HG02884 (cell line): ENCODE measurements at regions not wholly inside any gene's neighbourhood (a gene's known extent, or its start where the extent isn't known, plus 50 kb on each side); places are given as distances from the start of the nearest gene placed in this dataset.

Experiments used
- ATAC-seq: cut with Tn5 transposase; IDR thresholded peaks from one replicate; pipeline ENCODE4 v1.9.1; 2021; ENCODE audit warnings: mild to moderate bottlenecking, moderate library complexity; ENCODE audit not compliant: unreplicated experiment

GRCh38 chr11:28659716-28660348 is 551.6 kb downstream of the METTL15 start:
- ATAC-seq = no peak

GRCh38 chr11:28657378-28658030 is 549.3 kb downstream of the METTL15 start:
- no peak for ATAC-seq

- no peak for ATAC-seq
Observed at GRCh38 chr11:28654191-28654590, 546.0 kb downstream of the METTL15 start.

GRCh38 chr11:28649922-28650321 is 541.7 kb downstream of the METTL15 start:
- ATAC-seq = no peak

GRCh38 chr11:28636566-28636965 is 528.4 kb downstream of the METTL15 start:
- ATAC-seq = no peak

GRCh38 chr11:28636033-28636432 is 527.8 kb downstream of the METTL15 start:
- ATAC-seq = no peak

GRCh38 chr11:28632338-28632737 is 524.1 kb downstream of the METTL15 start:
- no peak for ATAC-seq

- ATAC-seq = no peak
Observed at GRCh38 chr11:28631148-28631547, 523.0 kb downstream of the METTL15 start.

- no peak for ATAC-seq
Observed at GRCh38 chr11:28629235-28629634, 521.0 kb downstream of the METTL15 start.

GRCh38 chr11:28628412-28628811 is 520.2 kb downstream of the METTL15 start:
- ATAC-seq = no peak

- ATAC-seq = no peak
Observed at GRCh38 chr11:28627690-28628255, 519.6 kb downstream of the METTL15 start.

- ATAC-seq = no peak
Observed at GRCh38 chr11:28625532-28625931, 517.3 kb downstream of the METTL15 start.

GRCh38 chr11:28621753-28622152 is 513.6 kb downstream of the METTL15 start:
- ATAC-seq = no peak

- ATAC-seq = no peak
Observed at GRCh38 chr11:28619846-28620540, 511.8 kb downstream of the METTL15 start.

- no peak for ATAC-seq
Observed at GRCh38 chr11:28618416-28618815, 510.2 kb downstream of the METTL15 start.

- no peak for ATAC-seq
Observed at GRCh38 chr11:28616160-28616965, 508.2 kb downstream of the METTL15 start.

- no peak for ATAC-seq
Observed at GRCh38 chr11:28615542-28615941, 507.4 kb downstream of the METTL15 start.

GRCh38 chr11:28606930-28607329 is 498.7 kb downstream of the METTL15 start:
- no peak for ATAC-seq

- no peak for ATAC-seq
Observed at GRCh38 chr11:28599656-28600055, 491.5 kb downstream of the METTL15 start.

GRCh38 chr11:28598531-28598930 is 490.3 kb downstream of the METTL15 start:
- ATAC-seq = no peak

GRCh38 chr11:28596816-28597215 is 488.6 kb downstream of the METTL15 start:
- no peak for ATAC-seq
